Activated CD8-positive, alpha-beta memory T cell treated with anti-CD3 and anti-CD28 coated beads, Interleukin-2, amount 50 U/mL, for 1 hour (primary cell): ENCODE measurements at regions not wholly inside any gene's neighbourhood (a gene's known extent, or its start where the extent isn't known, plus 50 kb on each side); places are given as distances from the start of the nearest gene placed in this dataset.
"Not testable (repeated sequence)": the region's sequence is repeated elsewhere in the genome, so short reads cannot be mapped to it uniquely, and the experiment has no call there.

Experiments used
- DNase-seq: peaks from one replicate; pipeline ENCODE4 v3.0.0-alpha.2; 2020; ENCODE audit errors: extremely low read depth

- no peak for DNase-seq
Measured at GRCh38 chr10:6926971-6927370, 346.9 kb upstream of the PRKCQ start.

DNA sequence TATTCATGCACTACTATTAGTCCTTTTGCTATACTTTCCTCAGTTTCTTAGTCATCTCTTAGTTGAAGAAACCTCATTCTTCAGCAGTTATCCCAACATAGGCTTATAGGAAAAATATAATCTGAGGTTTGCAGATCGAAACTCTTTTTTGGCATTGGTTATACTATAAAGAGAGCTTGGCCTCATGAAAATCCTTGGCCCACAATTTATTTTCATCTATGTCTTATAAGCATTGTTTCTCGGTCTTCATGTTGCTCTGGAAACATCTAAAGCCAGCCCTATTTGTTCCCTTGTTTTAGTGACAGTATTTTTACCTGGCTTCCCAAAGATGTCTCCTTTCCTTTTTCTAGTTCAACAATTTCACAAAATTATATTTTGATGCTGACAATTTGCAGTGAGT lies 345.1 kb upstream of the PRKCQ start:
- DNase-seq, result no peak

DNA sequence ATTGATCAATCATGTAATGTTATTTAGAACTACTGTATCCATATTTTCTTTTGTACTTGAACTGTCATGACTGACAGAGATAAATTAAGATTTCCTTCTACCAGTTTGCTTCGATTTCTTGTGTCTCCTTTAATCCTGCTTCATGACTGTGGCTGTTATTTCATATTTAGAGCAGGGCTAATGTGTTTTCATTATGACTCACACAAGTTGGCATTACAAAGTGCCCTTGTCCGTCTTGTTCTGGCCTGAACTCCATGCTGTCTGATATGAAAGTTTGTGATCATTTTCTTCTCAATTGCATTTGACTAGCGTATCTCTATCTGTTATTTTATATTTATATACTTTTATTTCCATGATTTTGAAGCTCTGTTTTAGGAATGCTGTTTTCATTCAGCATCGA lies 344.1 kb upstream of the PRKCQ start:
- DNase-seq, result no peak

- DNase-seq, result not testable (repeated sequence)
Measured at GRCh38 chr10:6921026-6921425, 340.9 kb upstream of the PRKCQ start.

GRCh38 chr10:6920072-6921019 lies 340.3 kb upstream of the PRKCQ start:
- DNase-seq, result peak; percentile 60

GRCh38 chr10:6919077-6919476 lies 339.0 kb upstream of the PRKCQ start:
- no peak for DNase-seq

- DNase-seq, result peak; percentile 45
Measured at GRCh38 chr10:6918305-6918704, 338.2 kb upstream of the PRKCQ start.

DNA sequence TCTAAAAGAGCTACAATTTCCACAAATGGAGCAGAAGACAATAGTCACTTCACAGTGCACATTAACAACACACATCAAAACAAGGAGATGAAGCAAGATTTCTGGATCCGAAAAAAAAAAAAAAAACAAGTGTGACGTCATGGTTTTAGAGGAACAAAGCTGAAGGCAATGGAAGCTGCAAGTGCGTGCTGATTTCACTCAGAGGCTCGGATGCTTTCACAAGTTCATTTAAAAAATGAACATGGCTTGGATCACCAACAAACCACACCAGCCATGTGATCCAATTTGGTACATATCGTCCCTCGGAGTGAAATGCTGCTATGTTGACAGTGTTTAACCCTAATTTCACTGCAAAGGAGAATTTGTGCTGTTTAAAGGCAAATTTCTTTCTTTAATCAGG lies 337.0 kb upstream of the PRKCQ start:
- DNase-seq, result no peak

- no peak for DNase-seq
Measured at GRCh38 chr10:6916601-6917000, 336.5 kb upstream of the PRKCQ start.

GRCh38 chr10:6915307-6915706 lies 335.2 kb upstream of the PRKCQ start:
- DNase-seq, result no peak

DNA sequence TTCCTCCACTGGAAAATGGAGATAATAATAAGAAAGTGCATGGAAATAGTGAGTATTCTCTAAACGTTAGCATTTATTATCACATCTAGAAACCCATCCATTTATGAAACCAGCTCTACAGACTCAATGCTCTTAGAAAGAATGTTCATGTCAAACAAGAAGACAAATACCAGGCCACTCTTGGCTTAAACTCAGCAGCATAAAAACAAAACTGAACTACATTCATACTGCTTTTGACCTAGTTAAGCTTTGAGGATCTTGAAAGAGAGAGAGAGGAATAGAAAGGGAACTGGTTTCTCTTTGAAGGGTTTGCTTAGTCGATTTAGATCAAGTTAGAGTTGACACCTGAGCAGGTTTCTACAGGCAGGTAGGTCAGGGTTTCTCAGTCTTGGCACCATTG lies 332.9 kb upstream of the PRKCQ start:
- DNase-seq, result no peak

DNA sequence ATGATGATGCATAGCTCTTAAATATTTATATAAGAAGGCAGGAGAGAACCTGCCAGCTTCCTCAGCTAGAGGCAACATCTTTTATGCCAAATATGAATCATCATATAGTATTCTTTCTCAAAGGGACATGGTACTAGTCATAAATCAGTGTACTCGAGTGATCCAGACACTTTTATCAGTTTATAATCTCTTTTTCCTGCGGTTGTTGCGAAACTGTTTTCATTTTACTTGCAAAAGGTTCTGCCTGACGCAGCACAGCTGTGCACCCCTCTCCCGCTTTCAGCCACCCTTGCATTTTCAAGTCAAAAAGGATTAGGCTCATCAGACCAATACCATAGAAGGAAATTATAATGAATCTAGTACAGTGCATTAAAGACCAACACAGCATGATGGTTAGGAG lies 332.3 kb upstream of the PRKCQ start:
- DNase-seq, result no peak

GRCh38 chr10:6912021-6912420 lies 331.9 kb upstream of the PRKCQ start:
- DNase-seq, result no peak

GRCh38 chr10:6909905-6910560 lies 330.0 kb upstream of the PRKCQ start:
- no peak for DNase-seq

DNA sequence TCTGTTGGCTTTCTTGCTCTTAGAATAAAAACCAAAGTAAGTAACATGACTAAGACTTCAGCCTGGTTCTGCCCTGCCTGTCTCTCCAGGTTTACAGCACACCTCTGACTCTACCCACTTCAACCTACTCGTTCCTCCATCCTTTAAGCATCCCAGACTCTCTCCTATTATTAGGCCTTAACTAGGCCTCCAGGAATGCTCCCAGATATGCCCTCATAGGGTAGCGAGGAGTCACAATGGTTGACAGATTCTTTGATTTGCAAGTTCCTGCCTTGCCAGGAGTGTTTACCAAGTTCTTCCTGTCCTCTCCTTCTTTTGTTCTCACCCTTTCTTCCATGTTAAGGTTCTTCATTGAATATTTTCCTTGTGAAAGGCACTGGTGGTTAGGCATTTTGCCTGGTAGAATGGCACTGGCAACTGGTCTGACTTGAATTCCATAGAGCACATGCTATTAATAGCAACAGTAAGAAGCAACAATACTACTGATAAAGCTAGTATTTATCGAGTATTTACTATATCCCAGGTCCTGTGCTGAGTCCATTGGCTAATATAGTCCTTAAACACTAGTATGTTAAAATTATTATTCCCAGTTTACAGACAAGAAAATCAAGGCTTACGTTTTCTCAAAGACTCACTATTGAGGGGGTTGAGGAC lies 327.9 kb upstream of the PRKCQ start:
- DNase-seq, result no peak

GRCh38 chr10:6894405-6894804 lies 314.3 kb upstream of the PRKCQ start:
- no peak for DNase-seq

DNA sequence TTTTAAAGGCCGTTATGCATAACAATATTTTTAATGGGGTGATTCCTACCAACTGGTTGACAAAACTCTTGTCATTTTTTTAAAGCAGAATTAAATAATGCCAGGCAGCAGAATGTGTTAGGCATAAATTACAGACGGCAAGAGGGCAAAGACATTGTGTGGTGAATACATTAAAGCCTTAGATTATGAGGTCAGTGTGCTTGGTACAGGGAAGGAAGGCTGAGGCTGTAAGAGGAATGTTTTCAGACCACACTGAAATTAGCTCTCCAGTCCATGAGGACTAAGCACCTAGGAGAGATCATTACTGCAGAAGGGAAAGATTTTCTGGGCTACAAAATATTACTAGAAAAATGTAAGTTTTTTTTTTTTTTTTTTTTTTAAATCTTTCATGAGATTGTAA lies 312.8 kb upstream of the PRKCQ start:
- DNase-seq, result no peak

DNA sequence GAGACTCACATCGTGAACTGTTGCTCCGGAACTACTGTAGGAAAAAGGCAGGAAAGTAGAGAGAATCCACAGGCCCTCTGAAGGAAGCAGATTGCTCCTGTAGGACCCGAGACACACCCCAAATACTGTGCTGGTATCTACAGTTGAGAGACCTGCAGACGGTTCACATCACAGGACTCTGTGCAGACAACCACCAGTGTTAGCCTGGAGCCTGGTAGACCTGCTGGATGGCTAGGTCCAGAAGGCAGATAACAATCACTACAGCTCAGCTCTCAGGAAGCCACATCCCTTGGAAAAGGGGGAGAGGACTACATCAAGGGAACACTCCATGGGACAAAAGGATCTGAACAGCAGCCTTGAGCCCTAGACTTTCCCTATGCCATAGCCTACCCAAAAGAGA lies 311.8 kb upstream of the PRKCQ start:
- no peak for DNase-seq

DNA sequence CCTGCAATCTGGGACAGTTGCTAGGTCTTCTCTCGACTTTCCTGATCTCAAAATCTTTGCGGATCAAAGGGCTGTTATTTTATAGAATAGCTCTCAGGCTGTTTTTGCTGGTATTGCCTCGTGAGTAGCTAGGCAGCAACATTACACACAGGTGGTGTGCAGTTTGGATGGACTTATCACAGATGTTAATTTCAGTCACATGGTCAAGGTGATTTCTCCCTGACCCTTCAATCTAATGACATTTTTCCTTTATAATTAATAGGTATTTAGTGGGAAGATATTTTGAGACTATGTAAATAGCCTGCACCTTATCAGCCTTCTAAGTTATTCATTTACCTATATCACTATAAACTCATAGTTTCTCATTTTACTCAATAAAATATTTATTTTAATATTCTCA lies 309.6 kb upstream of the PRKCQ start:
- DNase-seq, result no peak

DNA sequence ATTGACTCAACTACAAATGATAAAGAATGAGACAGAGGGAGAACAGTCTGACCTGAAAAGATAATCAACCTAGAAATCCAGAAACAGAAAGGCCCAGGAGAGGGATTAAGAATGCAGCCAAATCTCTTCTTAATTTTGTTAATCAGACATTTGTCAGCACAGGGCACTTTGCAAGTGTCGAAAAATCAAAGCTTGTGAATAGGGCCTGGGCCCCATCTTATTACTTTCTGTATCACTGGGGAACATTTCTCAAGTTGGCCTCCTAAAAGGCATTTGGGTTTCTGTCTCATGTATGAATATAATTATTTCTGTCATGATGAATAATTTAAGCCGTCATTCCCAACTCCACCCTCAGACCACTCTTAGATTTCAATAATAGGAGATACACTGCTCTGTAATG lies 308.4 kb upstream of the PRKCQ start:
- DNase-seq, result no peak

GRCh38 chr10:6885284-6885683 lies 305.2 kb upstream of the PRKCQ start:
- DNase-seq, result no peak

GRCh38 chr10:6881987-6882386 lies 301.9 kb upstream of the PRKCQ start:
- no peak for DNase-seq
